Stimulated activated CD4-positive, alpha-beta T cell treated with anti-CD3 and anti-CD28 coated beads, TNF-alpha, amount 100 ng/mL, for 24 hours (primary cell): ENCODE measurements at regions not wholly inside any gene's neighbourhood (a gene's known extent, or its start where the extent isn't known, plus 50 kb on each side); places are given as distances from the start of the nearest gene placed in this dataset.

Experiments
- DNase-seq, 3 experiments: peaks; one replicate each; pipeline ENCODE4 v3.0.0-alpha.2; 2020; ENCODE audit warnings: low read depth in 3 of 3

DNA sequence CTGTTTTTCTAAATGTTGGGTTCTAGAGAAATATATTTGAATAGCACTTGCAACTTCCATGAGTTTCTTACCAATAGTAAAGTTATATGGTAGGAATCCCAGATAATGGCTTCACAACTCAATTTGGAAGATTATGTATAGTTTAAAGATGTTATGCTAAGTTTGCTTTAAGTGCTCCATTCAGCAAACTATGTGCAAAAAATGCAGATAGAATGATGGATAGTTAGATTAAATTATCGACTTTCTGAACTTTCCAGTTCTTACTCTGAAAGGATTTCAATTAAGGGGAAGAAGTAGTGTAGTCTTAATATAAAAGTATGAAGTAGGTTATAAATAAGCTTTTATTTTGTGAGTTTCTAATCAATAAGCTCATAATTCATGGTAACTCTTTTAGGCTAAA is 60.7 kb upstream of the NFKB1 start:
- no peak for DNase-seq

DNA sequence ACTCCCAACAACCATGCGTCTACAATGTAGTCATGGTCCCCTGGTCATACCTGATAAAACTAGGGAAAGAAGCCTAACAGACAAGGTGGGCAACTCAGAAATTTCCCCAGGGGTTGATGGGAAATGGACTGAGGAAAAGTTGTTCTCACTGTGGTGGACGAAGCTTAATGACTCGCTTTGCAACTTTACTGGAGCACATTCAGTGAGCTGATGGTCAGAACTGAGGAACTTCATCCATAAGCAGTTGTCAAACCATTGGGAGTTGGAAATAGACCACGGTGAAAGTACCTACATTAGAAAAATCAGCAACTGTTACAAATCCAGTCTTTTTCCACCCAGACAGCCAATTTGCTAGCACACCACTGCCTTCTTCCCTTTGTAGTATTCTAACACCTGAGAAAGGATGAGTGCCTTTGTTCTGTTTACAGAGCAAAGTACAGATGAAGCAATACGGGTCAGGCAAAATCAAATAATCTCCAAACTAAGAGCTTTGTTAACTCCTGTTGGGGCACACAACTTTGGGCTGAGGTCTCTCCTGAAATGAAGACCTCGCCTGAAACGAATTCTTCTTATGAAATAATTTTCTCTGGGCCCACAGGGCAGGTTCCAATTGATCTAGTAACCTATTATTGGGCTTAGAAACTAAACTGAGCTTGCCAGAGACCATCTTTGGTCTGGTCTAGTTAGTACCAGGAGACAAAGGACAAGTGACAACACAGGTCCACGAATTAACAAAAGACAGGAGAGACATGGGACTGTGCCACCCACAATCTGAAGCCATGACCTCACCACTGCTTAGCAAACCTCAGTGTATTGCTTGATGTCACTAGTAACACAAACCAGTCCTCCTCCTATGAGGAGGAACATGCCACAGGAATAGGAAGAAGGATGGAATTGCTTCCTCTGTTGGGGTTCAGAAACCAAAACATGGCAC is 58.9 kb upstream of the NFKB1 start:
- no peak for DNase-seq

DNA sequence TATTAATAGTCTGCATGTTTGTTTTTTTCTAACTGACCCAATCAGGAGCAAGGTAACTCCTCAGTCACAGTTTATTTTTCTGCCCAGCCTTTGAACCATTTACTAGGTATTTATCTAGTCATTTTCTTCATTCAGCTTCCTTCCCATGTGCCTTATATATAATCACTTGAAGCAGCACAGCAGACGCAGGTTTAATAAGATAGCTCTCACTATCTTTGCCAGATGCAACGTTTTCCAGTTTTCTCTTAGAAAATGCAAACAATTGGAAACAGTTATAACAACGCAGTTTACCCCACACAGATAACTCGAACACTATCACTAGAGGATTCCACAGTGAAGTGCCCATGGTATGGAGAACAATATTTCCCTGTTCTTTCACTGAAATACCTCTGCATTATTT is 56.4 kb upstream of the NFKB1 start:
- no peak for DNase-seq

DNA sequence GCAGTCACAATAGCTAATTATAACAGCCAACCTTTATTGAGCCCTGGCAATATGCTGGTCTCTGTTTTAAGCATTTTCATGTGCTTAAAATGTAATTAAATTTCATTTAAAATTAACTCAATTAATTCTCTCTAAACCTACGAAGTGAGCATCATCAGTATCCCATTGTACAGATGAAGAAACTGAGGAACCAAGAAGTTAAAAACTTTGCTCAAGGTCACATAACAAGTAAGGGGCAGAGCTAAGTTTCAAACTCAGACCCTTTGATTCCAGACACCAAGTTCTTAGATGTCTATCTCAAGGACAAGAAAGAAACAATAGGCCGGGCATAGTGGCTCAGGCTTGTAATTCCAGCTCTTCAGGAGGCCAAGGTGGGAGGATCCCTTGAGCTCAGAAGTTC is 55.9 kb upstream of the NFKB1 start:
- DNase-seq, result no peak

DNA sequence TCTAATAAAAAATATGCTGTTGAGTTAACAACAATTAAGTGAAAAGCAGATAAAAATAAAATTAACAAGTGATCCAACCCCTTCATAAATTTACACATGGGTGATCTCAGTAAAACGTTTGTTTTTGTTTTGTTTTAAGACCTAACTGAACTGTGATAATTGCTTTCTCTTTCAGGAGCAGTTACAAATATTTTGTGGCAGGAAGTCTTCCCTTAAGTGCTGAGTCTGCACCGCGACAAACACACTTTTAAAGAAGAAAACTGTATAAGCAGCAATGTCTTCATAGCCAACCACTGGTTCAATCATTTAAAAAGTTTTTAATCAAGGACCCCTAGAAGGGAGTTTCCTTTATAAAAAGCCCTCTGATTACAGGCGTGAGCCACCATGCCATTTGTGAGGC is 53.7 kb upstream of the NFKB1 start:
- DNase-seq, result no peak

DNA sequence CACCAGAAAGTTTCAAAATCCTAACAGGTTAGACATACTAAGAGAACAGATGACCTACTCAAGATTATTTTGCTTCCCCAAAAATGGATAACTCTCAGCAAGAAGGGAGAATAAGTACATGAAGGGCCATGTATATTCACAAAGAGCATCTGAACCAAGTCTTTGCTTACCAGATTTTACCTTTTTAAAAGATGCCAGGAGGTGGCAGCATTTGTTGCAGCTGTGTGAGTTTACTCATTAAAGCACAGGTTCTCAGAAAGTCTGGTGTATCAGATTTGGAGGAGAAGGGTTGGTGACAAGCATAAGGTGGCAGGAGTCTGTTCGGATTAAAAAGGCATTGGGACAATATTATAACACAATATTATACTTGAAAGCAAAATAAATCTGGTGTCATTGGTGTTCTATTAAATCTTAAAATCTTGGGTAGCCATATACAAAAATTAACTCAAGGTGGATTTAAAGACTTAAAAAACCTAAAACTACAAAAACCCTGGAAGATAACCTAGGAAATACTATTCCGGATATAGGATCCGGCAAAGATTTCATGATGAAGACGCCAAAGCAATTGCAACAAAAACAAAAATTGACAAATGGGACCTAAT is 51.3 kb upstream of the NFKB1 start:
- DNase-seq, result peak; percentile 19 to 42 (median 20)

DNA sequence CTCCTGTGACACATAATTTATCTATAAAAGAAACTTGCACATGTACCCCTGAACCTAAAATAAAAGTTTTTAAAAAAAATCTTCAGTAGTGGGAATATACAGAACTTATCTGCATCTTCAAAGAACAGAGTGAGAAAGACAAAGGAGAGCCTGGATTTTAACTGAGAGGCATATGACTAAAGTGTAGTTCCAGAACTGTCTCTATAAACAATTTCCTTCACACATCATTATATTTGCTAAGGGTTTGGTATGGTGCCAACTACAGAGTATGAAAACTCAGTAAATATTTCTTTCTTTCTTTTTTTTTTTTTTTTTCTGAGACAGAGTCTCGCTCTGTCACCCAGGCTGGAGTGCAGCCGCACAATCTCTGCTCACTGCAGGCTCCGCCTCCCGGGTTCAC is 49.9 kb upstream of the NFKB1 start:
- DNase-seq, result no peak
